Ascending aorta (tissue), 2 donors: ENCODE measurements at regions not wholly inside any gene's neighbourhood (a gene's known extent, or its start where the extent isn't known, plus 50 kb on each side); places are given as distances from the start of the nearest gene placed in this dataset.
"Not testable (repeated sequence)": the region's sequence is repeated elsewhere in the genome, so short reads cannot be mapped to it uniquely, and the experiment has no call there.

ENCODE experiments used
- DNase-seq, 2 donors: peaks; one replicate each; pipeline ENCODE4 v3.0.0-alpha.2; 2019; ENCODE audit warnings: low spot score in 2 of 2
- H3K27ac ChIP-seq, 2 donors: fragments of 200-600 bp; sonication (generic); one replicate each; pipeline ENCODE4 v1.5.1; 2016 to 2017; ENCODE audit warnings: mild to moderate bottlenecking in 1 of 2
- H3K27me3 ChIP-seq: fragments of 200-600 bp; sonication (generic); one replicate; pipeline ENCODE4 v1.5.1; 2017
- H3K36me3 ChIP-seq, 2 donors: fragments of 200-600 bp; sonication (generic); one replicate each; pipeline ENCODE4 v1.5.1; 2016
- H3K4me1 ChIP-seq, 2 donors: fragments of 200-600 bp; sonication (generic); one replicate each; pipeline ENCODE4 v1.5.1; 2016 to 2017; ENCODE audit warnings: mild to moderate bottlenecking in 1 of 2
- H3K4me3 ChIP-seq, 2 donors: fragments of 200-600 bp; sonication (generic); one replicate each; pipeline ENCODE4 v1.5.1; 2016 to 2017; ENCODE audit warnings: mild to moderate bottlenecking in 1 of 2
- H3K9me3 ChIP-seq, 2 donors: fragments of 200-600 bp; sonication (generic); one replicate each; pipeline ENCODE4 v1.5.1; 2016
- CTCF ChIP-seq, 3 experiments: fragments of 200-600 bp in 2 of 3; fragments of 450-650 bp in 1 of 3; sonication (generic) in 2 of 3; IDR thresholded peaks; one replicate each; pipeline ENCODE4 v1.5.1; 2016 to 2019; ENCODE audit warnings: antibody characterized with exemption in 3 of 3, mild to moderate bottlenecking in 1 of 3, moderate library complexity in 1 of 3
- intact Hi-C: fragments of 100-400 bp; cut with DNase I; formaldehyde crosslinking; loops from one replicate; pipeline ENCODE4 v1.15.1; 2023

GRCh38 chr16:72639494-72639893 is 408.4 kb downstream of the ZFHX3 start:
- H3K27me3 ChIP-seq: no peaks in the 10 kb centered on the region
- H3K4me3 ChIP-seq: no peak overlapping the region
- H3K36me3 ChIP-seq: no peaks in the 10 kb centered on the region
- no peak overlapping the region for H3K27ac ChIP-seq
- no peaks in the 10 kb centered on the region for H3K4me1 ChIP-seq
- no peak for DNase-seq
- peaks cover 10 to 18% of the 10 kb centered on the region in 2 donors for H3K9me3 ChIP-seq
- intact Hi-C loops: no loop called here
- no peak for TF ChIP-seq CTCF (IDR thresholded peaks at IDR 0.05)

GRCh38 chr16:72637306-72637705 is 410.6 kb downstream of the ZFHX3 start:
- peaks cover 10 to 18% of the 10 kb centered on the region in 2 donors for H3K9me3 ChIP-seq
- DNase-seq: no peak
- no peaks in the 10 kb centered on the region for H3K4me1 ChIP-seq
- no peak for TF ChIP-seq CTCF (IDR thresholded peaks at IDR 0.05)
- H3K27ac ChIP-seq: no peak overlapping the region
- H3K27me3 ChIP-seq: no peaks in the 10 kb centered on the region
- H3K36me3 ChIP-seq: no peaks in the 10 kb centered on the region
- H3K4me3 ChIP-seq: no peak overlapping the region
- intact Hi-C loops: no loop called here

GRCh38 chr16:72635694-72636093 is 412.2 kb downstream of the ZFHX3 start:
- no peaks in the 10 kb centered on the region for H3K4me1 ChIP-seq
- DNase-seq: no peak
- peaks cover 10 to 18% of the 10 kb centered on the region in 2 donors for H3K9me3 ChIP-seq
- TF ChIP-seq CTCF (IDR thresholded peaks at IDR 0.05): no peak
- no peaks in the 10 kb centered on the region for H3K27me3 ChIP-seq
- intact Hi-C loops: no loop called here
- no peaks in the 10 kb centered on the region for H3K36me3 ChIP-seq
- H3K27ac ChIP-seq: no peak overlapping the region
- no peak overlapping the region for H3K4me3 ChIP-seq

GRCh38 chr16:72635104-72635503 is 412.8 kb downstream of the ZFHX3 start:
- intact Hi-C loops: no loop called here
- no peak overlapping the region for H3K27ac ChIP-seq
- peaks cover 9 to 18% of the 10 kb centered on the region in 2 donors for H3K9me3 ChIP-seq
- H3K27me3 ChIP-seq: no peaks in the 10 kb centered on the region
- no peak for TF ChIP-seq CTCF (IDR thresholded peaks at IDR 0.05)
- H3K4me1 ChIP-seq: no peaks in the 10 kb centered on the region
- no peaks in the 10 kb centered on the region for H3K36me3 ChIP-seq
- H3K4me3 ChIP-seq: no peak overlapping the region
- no peak for DNase-seq

- DNase-seq, intact Hi-C loops, H3K9me3 ChIP-seq, H3K4me1 ChIP-seq, H3K27ac ChIP-seq, H3K4me3 ChIP-seq, H3K27me3 ChIP-seq, H3K36me3 ChIP-seq: not testable (repeated sequence)
These were observed 420.6 kb downstream of the ZFHX3 start for GRCh38 chr16:72627182-72627896.

GRCh38 chr16:72626623-72627022 is 421.3 kb downstream of the ZFHX3 start:
- no peak for DNase-seq
- H3K36me3 ChIP-seq: no peaks in the 10 kb centered on the region

More at GRCh38 chr16:72626623-72627022, 421.3 kb downstream of the ZFHX3 start:
- Histone ChIP-seq H3K4me3 (no peak overlapping the region), H3K4me1 (no peaks in the 10 kb centered on the region), H3K9me3 (no peaks in the 10 kb centered on the region), H3K27me3 (no peaks in the 10 kb centered on the region), H3K27ac (no peak overlapping the region)
- no peak for TF ChIP-seq CTCF (IDR thresholded peaks at IDR 0.05)
- intact Hi-C loops: no loop called here
